ENCODE measurements at regions not wholly inside any gene's neighbourhood (a gene's known extent, or its start where the extent isn't known, plus 50 kb on each side); places are given as distances from the start of the nearest gene placed in this dataset.

- TF ChIP-seq EP300 (IDR thresholded peaks at IDR 0.05) (no peak), POLR2A (IDR thresholded peaks at IDR 0.05) (no peak), CTCF (IDR thresholded peaks at IDR 0.05) (no peak)
- Histone ChIP-seq H3K4me1 (ENCODE audit: insufficient read depth) (no peaks in the 10 kb centered on the region), H3K27ac (no peak overlapping the region), H3K9me3 (no peaks in the 10 kb centered on the region), H3K4me3 (no peak overlapping the region), H3K27me3 (no peaks in the 10 kb centered on the region), H3K36me3 (no peaks in the 10 kb centered on the region)
- intact Hi-C loops (cut with DNase I), result no loop called here
- DNase-seq, result no peak
Observed at GRCh38 chr2:57798346-57798745, 248.3 kb upstream of the VRK2 start.

- Histone ChIP-seq H3K27ac (no peak overlapping the region), H3K27me3 (no peaks in the 10 kb centered on the region), H3K4me3 (no peak overlapping the region), H3K4me1 (ENCODE audit: insufficient read depth) (no peaks in the 10 kb centered on the region), H3K36me3 (no peaks in the 10 kb centered on the region), H3K9me3 (no peaks in the 10 kb centered on the region)
- intact Hi-C loops (cut with DNase I), result no loop called here
- DNase-seq, result peak in 1 of 5 donors; percentile 4
- TF ChIP-seq POLR2A (IDR thresholded peaks at IDR 0.05), result no peak
- TF ChIP-seq EP300 (IDR thresholded peaks at IDR 0.05), result no peak
- no peak for TF ChIP-seq CTCF (IDR thresholded peaks at IDR 0.05)
- 92 to 94% (median 94%) methylated on average over 14 of the region's 14 CpGs for WGBS, 3 donors
Observed at GRCh38 chr2:57802243-57802642, 244.4 kb upstream of the VRK2 start.

- H3K4me1 ChIP-seq (ENCODE audit: insufficient read depth), result no peaks in the 10 kb centered on the region
- no peak for DNase-seq
- no peaks in the 10 kb centered on the region for H3K36me3 ChIP-seq
- H3K4me3 ChIP-seq, result no peak overlapping the region
- no peaks in the 10 kb centered on the region for H3K27me3 ChIP-seq
- 62 to 79% (median 66%) methylated on average over 2 of the region's 2 CpGs for WGBS, 3 donors
- intact Hi-C loops (cut with DNase I), result no loop called here
- no peaks in the 10 kb centered on the region for H3K9me3 ChIP-seq
- TF ChIP-seq EP300 (IDR thresholded peaks at IDR 0.05) (no peak), POLR2A (IDR thresholded peaks at IDR 0.05) (no peak), CTCF (IDR thresholded peaks at IDR 0.05) (no peak)
- no peak overlapping the region for H3K27ac ChIP-seq
Observed at GRCh38 chr2:57804971-57805370, 241.6 kb upstream of the VRK2 start.

GRCh38 chr2:57806449-57806968, 240.1 kb upstream of the VRK2 start:
- intact Hi-C loops (cut with DNase I), result no loop called here
- Histone ChIP-seq H3K4me1 (ENCODE audit: insufficient read depth) (no peaks in the 10 kb centered on the region), H3K4me3 (no peak overlapping the region), H3K36me3 (no peaks in the 10 kb centered on the region), H3K27ac (no peak overlapping the region), H3K9me3 (no peaks in the 10 kb centered on the region), H3K27me3 (no peaks in the 10 kb centered on the region)
- DNase-seq, result no peak
- 85 to 95% (median 90%) methylated on average over 1 of the region's 1 CpG for WGBS, 3 donors
- TF ChIP-seq CTCF (IDR thresholded peaks at IDR 0.05), result no peak
- TF ChIP-seq EP300 (IDR thresholded peaks at IDR 0.05), result no peak
- no peak for TF ChIP-seq POLR2A (IDR thresholded peaks at IDR 0.05)

GRCh38 chr2:57809230-57809629, 237.4 kb upstream of the VRK2 start:
- Histone ChIP-seq H3K36me3 (no peaks in the 10 kb centered on the region), H3K27ac (no peak overlapping the region), H3K4me3 (no peak overlapping the region), H3K27me3 (no peaks in the 10 kb centered on the region), H3K9me3 (no peaks in the 10 kb centered on the region), H3K4me1 (ENCODE audit: insufficient read depth) (no peaks in the 10 kb centered on the region)
- intact Hi-C loops (cut with DNase I), result no loop called here
- no peak for TF ChIP-seq CTCF (IDR thresholded peaks at IDR 0.05)
- no peak for TF ChIP-seq POLR2A (IDR thresholded peaks at IDR 0.05)
- no peak for TF ChIP-seq EP300 (IDR thresholded peaks at IDR 0.05)
- DNase-seq, result no peak

Data from ovary (tissue), 7 donors.